Neutrophil (primary cell): ENCODE measurements at regions not wholly inside any gene's neighbourhood (a gene's known extent, or its start where the extent isn't known, plus 50 kb on each side); places are given as distances from the start of the nearest gene placed in this dataset.

Experiments used
- H3K27ac ChIP-seq: fragments of 200-600 bp; sonication (generic); 2 replicates; pipeline ENCODE4 v1.5.1; 2016; ENCODE audit warnings: mild to moderate bottlenecking, moderate library complexity
- H3K27me3 ChIP-seq: fragments of 200-600 bp; sonication (generic); 2 replicates; pipeline ENCODE4 v1.6.0; 2016; ENCODE audit warnings: mild to moderate bottlenecking
- H3K36me3 ChIP-seq: fragments of 200-600 bp; sonication (generic); 2 replicates; pipeline ENCODE4 v1.5.1; 2017
- H3K4me1 ChIP-seq, 2 experiments: fragments of 200-600 bp in 1 of 2; sonication (generic) in 1 of 2; 1 replicate in 1 of 2; 2 replicates in 1 of 2; pipeline versions ENCODE4 v1.5.1 to v1.6.1; 2013 to 2016; ENCODE audit warnings: low read depth in 1 of 2, low read length in 1 of 2, mild to moderate bottlenecking in 1 of 2, moderate library complexity in 1 of 2; ENCODE audit not compliant: control insufficient read depth in 1 of 2, insufficient read depth in 1 of 2
- H3K4me3 ChIP-seq, 2 experiments: fragments of 200-600 bp in 1 of 2; sonication (generic) in 1 of 2; 1 replicate in 1 of 2; 2 replicates in 1 of 2; pipeline ENCODE4 v1.5.1; 2013 to 2016; ENCODE audit warnings: low read depth in 1 of 2, low read length in 1 of 2, mild to moderate bottlenecking in 1 of 2, moderate library complexity in 1 of 2
- H3K9me3 ChIP-seq: fragments of 200-600 bp; sonication (generic); 2 replicates; pipeline ENCODE4 v1.5.1; 2016
- TF ChIP-seq, protein P1 (sequence below): fragments of 200-600 bp; sonication (generic); IDR thresholded peaks from 2 replicates; pipeline ENCODE4 v1.5.1; 2016; ENCODE audit warnings: antibody characterized with exemption

DNA sequence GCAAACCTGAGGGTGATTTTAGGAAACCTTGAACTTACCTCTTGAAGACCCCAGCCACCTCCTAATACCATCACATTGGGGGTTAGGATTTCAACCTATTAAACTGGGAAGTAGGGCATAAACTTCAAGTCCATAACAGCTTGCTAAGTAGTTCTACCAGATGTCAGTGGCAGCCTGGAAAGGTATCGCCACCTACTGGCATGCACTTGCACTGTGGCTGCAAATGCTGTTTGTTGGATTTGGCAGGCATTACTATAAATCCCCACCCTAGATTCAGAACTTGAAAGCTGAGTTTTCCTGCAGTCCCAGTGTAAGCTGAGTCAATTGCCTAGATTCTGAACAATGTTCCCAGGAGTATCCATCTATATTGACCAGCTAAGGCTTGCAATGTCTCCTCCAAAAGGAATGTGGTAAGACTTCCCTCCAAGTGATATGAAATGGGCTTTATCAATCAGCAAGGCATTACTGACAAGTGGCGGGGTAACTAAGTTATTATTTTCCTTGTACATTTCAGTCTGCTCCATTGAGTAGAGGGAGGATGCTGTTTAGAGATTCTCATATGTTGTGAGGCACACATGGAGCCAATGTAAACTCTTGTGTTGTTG lies 474.5 kb downstream of the PTPRC start:
- Histone ChIP-seq H3K27ac (no peak overlapping the region), H3K27me3 (no peaks in the 10 kb centered on the region), H3K4me1 (no peaks in the 10 kb centered on the region), H3K36me3 (no peaks in the 10 kb centered on the region), H3K9me3 (no peaks in the 10 kb centered on the region), H3K4me3 (no peak overlapping the region)
- TF ChIP-seq, protein P1, sequence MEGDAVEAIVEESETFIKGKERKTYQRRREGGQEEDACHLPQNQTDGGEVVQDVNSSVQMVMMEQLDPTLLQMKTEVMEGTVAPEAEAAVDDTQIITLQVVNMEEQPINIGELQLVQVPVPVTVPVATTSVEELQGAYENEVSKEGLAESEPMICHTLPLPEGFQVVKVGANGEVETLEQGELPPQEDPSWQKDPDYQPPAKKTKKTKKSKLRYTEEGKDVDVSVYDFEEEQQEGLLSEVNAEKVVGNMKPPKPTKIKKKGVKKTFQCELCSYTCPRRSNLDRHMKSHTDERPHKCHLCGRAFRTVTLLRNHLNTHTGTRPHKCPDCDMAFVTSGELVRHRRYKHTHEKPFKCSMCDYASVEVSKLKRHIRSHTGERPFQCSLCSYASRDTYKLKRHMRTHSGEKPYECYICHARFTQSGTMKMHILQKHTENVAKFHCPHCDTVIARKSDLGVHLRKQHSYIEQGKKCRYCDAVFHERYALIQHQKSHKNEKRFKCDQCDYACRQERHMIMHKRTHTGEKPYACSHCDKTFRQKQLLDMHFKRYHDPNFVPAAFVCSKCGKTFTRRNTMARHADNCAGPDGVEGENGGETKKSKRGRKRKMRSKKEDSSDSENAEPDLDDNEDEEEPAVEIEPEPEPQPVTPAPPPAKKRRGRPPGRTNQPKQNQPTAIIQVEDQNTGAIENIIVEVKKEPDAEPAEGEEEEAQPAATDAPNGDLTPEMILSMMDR, result peak; percentile 36

DNA sequence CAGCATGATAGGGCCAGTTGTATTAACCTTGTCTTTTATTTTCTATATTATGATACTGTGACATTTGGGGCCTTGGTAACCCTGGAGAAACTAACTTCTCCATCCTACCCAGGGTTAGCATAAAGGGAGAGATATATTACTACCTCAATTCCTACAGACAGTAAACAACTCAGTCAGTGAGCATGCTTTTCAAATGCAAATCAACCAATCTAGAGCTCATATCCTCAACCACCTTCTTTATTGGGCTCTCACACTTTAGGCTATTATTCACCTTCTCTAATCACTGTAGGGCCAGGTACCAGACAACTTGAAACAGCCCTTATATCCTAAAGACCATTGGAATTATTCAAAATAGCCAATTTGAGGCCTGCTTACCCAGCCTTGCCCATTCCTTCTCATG lies 477.6 kb downstream of the PTPRC start:
- H3K9me3 ChIP-seq, result no peaks in the 10 kb centered on the region
- H3K27ac ChIP-seq, result no peak overlapping the region
- H3K4me3 ChIP-seq, result no peak overlapping the region
- TF ChIP-seq, protein P1, result no peak
- no peaks in the 10 kb centered on the region for H3K36me3 ChIP-seq
- no peaks in the 10 kb centered on the region for H3K27me3 ChIP-seq
- no peaks in the 10 kb centered on the region for H3K4me1 ChIP-seq

DNA sequence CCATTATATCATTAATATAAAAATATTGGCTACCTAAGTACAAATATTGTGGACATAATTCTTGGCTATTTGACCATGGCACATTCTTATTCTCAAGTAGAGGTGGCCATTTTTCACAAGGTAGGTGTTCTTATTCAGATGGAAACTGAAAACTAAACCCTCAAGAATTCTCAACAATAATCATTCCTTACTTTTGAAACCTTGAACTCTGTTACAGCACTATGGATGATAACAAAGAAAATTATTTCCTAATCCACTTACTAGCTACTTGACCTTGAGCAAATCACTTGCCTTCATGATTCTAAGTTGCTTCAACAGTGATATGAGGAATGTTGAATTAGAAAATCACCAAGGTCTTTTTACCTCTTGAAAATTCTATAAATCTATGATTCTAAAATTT lies 482.2 kb downstream of the PTPRC start:
- H3K36me3 ChIP-seq, result no peaks in the 10 kb centered on the region
- TF ChIP-seq, protein P1, result no peak
- H3K9me3 ChIP-seq, result no peaks in the 10 kb centered on the region
- no peak overlapping the region for H3K27ac ChIP-seq
- H3K4me1 ChIP-seq, result peaks cover 11 to 18% of the 10 kb centered on the region in 2 experiments
- no peak overlapping the region for H3K4me3 ChIP-seq
- no peaks in the 10 kb centered on the region for H3K27me3 ChIP-seq

DNA sequence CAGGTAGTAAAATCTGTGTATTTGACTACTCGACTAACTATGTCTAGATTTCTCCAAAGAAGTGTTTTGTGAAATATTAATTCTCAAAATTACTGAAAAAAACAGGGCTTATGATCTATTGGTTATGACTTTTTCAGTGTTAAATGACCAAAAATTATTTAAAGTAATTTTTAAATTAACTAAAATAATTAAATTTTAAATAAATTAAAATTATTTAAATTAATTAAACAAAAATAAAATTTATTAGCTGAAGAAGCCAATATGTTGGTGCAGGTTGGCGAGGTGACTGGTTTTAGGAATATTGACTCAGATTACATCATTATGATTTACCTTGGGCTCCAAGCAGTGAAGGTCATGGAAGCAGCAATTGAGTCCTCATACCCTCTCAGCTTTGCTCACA lies 483.2 kb downstream of the PTPRC start:
- Histone ChIP-seq H3K9me3 (no peaks in the 10 kb centered on the region), H3K27me3 (no peaks in the 10 kb centered on the region), H3K4me3 (no peak overlapping the region), H3K36me3 (no peaks in the 10 kb centered on the region), H3K27ac (no peak overlapping the region), H3K4me1 (peaks cover 11 to 18% of the 10 kb centered on the region in 2 experiments)
- TF ChIP-seq, protein P1, result no peak

DNA sequence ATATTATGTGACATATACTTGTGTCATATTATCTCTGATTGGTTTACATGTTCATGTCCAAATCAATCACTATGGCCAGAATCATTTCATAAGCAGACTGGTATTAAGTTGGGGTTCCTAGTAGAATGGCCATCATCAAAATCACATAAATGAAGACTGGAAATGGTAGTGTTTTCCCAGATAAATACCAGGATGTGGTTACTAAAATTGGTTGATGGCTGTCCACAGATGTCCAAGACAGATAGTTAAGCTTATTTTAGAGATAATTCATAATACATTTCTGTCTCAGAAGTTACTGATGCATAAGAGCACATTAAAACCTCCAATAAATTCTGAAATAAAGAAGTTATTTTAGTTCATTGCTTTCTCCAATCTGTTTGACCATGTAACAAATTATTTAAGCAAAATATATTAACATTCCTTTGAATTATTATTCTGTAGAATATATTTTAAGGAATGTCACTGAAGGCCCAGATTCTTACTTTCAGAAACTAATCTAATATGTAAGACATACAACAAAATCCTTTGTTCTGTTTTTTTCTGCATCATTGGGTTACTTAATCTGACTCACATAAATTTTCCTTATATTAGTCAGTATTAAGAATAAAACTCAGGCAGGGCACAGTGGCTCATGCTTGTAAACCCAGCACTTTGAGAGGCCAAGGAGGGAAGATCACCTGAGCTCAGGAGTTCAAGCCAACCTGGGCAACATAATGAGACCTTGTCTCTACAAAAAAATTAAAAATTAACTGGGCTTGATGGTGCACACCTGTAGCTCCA lies 483.9 kb downstream of the PTPRC start:
- TF ChIP-seq, protein P1, result no peak
- H3K4me3 ChIP-seq, result no peak overlapping the region
- no peak overlapping the region for H3K27ac ChIP-seq
- H3K36me3 ChIP-seq, result no peaks in the 10 kb centered on the region
- no peaks in the 10 kb centered on the region for H3K9me3 ChIP-seq
- H3K27me3 ChIP-seq, result no peaks in the 10 kb centered on the region
- peaks cover 11 to 18% of the 10 kb centered on the region in 2 experiments for H3K4me1 ChIP-seq
